NCI-H1694 treated with DMSO at 0.1 percent for 48 hours (cell line): ENCODE measurements at regions not wholly inside any gene's neighbourhood (a gene's known extent, or its start where the extent isn't known, plus 50 kb on each side); places are given as distances from the start of the nearest gene placed in this dataset.
"Not testable (repeated sequence)": the region's sequence is repeated elsewhere in the genome, so short reads cannot be mapped to it uniquely, and the experiment has no call there.

Experiments used
- DNase-seq: peaks from one replicate; lab custom pipeline; 2025; lab: John Stamatoyannopoulos, UW

- peak; percentile 6 for DNase-seq
Observed at GRCh38 chr3:40753291-40753770, 228.6 kb downstream of the ZNF621 start.

GRCh38 chr3:40753951-40754350 lies 229.2 kb downstream of the ZNF621 start:
- peak; percentile 30 for DNase-seq

- no peak for DNase-seq
Observed at GRCh38 chr3:40754994-40755393, 230.2 kb downstream of the ZNF621 start.

GRCh38 chr3:40756500-40756899 lies 231.7 kb downstream of the ZNF621 start:
- DNase-seq: no peak

GRCh38 chr3:40762771-40763170 lies 238.0 kb downstream of the ZNF621 start:
- not testable (repeated sequence) for DNase-seq

- DNase-seq: no peak
Observed at GRCh38 chr3:40763807-40764206, 239.0 kb downstream of the ZNF621 start.

GRCh38 chr3:40764747-40765146 lies 240.0 kb downstream of the ZNF621 start:
- DNase-seq: no peak

- no peak for DNase-seq
Observed at GRCh38 chr3:40765884-40766283, 241.1 kb downstream of the ZNF621 start.

- no peak for DNase-seq
Observed at GRCh38 chr3:40766396-40766795, 241.6 kb downstream of the ZNF621 start.

GRCh38 chr3:40768046-40768445 lies 243.3 kb downstream of the ZNF621 start:
- no peak for DNase-seq

GRCh38 chr3:40768536-40768935 lies 243.8 kb downstream of the ZNF621 start:
- DNase-seq: no peak

- no peak for DNase-seq
Observed at GRCh38 chr3:40770061-40770460, 245.3 kb downstream of the ZNF621 start.

GRCh38 chr3:40771112-40771511 lies 246.4 kb downstream of the ZNF621 start:
- no peak for DNase-seq

GRCh38 chr3:40779039-40779438 lies 254.3 kb downstream of the ZNF621 start:
- no peak for DNase-seq

- no peak for DNase-seq
Observed at GRCh38 chr3:40780291-40780924, 255.6 kb downstream of the ZNF621 start.

GRCh38 chr3:40780925-40781406 lies 256.2 kb downstream of the ZNF621 start:
- DNase-seq: no peak

GRCh38 chr3:40782111-40782721 lies 257.5 kb downstream of the ZNF621 start:
- DNase-seq: no peak

- DNase-seq: no peak
Observed at GRCh38 chr3:40790746-40791145, 266.0 kb downstream of the ZNF621 start.

- no peak for DNase-seq
Observed at GRCh38 chr3:40793730-40794129, 269.0 kb downstream of the ZNF621 start.

- no peak for DNase-seq
Observed at GRCh38 chr3:40800343-40800742, 275.6 kb downstream of the ZNF621 start.

GRCh38 chr3:40801284-40801741 lies 276.6 kb downstream of the ZNF621 start:
- DNase-seq: no peak

- no peak for DNase-seq
Observed at GRCh38 chr3:40803311-40803710, 278.6 kb downstream of the ZNF621 start.

GRCh38 chr3:40805456-40805855 lies 280.7 kb downstream of the ZNF621 start:
- no peak for DNase-seq

GRCh38 chr3:40810813-40811212 lies 286.1 kb downstream of the ZNF621 start:
- DNase-seq: no peak
